Sigmoid colon (tissue), 4 donors: ENCODE measurements at regions not wholly inside any gene's neighbourhood (a gene's known extent, or its start where the extent isn't known, plus 50 kb on each side); places are given as distances from the start of the nearest gene placed in this dataset.

Experiments used
- EP300 ChIP-seq, 4 donors: sonication (generic); formaldehyde crosslinking; IDR thresholded peaks; one replicate each; pipeline ENCODE4 v1.6.1; 2017; ENCODE audit warnings: antibody characterized with exemption in 4 of 4
- POLR2A ChIP-seq, 2 donors: fragments of 450-650 bp; IDR thresholded peaks; one replicate each; pipeline ENCODE4 v1.6.1; 2016; ENCODE audit warnings: antibody characterized with exemption in 2 of 2, mild to moderate bottlenecking in 2 of 2, moderate library complexity in 2 of 2
- TF ChIP-seq, protein P1 (sequence below), 4 experiments: fragments of 450-650 bp in 3 of 4; fragments of 200-600 bp in 1 of 4; IDR thresholded peaks; one replicate each; pipeline ENCODE4 v1.5.1; 2016 to 2019; ENCODE audit warnings: antibody characterized with exemption in 4 of 4, mild to moderate bottlenecking in 3 of 4, moderate library complexity in 2 of 4

DNA sequence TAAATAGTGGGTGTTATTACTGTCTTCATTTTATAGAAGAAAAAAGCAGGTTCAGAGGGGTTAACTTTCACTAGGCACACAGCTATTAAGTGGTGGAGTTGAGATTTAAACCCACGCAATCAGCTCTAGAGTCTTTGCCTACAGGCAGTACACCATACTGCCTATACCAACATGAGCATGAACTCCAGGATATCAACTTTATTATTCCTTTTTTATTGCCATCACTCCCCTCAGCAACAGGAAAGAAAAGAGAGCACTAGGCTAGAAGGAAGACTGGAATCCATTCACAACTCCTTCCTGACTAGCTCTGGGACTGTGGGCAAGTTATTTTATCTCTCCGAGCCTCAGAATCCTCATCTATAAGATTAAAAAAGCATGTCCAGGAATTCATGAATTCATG is 58.7 kb upstream of the FSHB start:
- no peak for TF ChIP-seq POLR2A (IDR thresholded peaks at IDR 0.05)
- TF ChIP-seq, protein P1, sequence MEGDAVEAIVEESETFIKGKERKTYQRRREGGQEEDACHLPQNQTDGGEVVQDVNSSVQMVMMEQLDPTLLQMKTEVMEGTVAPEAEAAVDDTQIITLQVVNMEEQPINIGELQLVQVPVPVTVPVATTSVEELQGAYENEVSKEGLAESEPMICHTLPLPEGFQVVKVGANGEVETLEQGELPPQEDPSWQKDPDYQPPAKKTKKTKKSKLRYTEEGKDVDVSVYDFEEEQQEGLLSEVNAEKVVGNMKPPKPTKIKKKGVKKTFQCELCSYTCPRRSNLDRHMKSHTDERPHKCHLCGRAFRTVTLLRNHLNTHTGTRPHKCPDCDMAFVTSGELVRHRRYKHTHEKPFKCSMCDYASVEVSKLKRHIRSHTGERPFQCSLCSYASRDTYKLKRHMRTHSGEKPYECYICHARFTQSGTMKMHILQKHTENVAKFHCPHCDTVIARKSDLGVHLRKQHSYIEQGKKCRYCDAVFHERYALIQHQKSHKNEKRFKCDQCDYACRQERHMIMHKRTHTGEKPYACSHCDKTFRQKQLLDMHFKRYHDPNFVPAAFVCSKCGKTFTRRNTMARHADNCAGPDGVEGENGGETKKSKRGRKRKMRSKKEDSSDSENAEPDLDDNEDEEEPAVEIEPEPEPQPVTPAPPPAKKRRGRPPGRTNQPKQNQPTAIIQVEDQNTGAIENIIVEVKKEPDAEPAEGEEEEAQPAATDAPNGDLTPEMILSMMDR (IDR thresholded peaks at IDR 0.05): no peak
- no peak for TF ChIP-seq EP300 (IDR thresholded peaks at IDR 0.05)
